SK-N-SH treated with all-trans-retinoic acid at 6 μM for 48 hours (cell line): ENCODE measurements at regions not wholly inside any gene's neighbourhood (a gene's known extent, or its start where the extent isn't known, plus 50 kb on each side); places are given as distances from the start of the nearest gene placed in this dataset.
"Not testable (repeated sequence)": the region's sequence is repeated elsewhere in the genome, so short reads cannot be mapped to it uniquely, and the experiment has no call there.

ENCODE experiments used
- ATAC-seq: fragments of 200-7000 bp; cut with Tn5 transposase; 3 replicates; pipeline ENCODE4 v1.9.1; 2020; ENCODE audit warnings: mild to moderate bottlenecking, moderate library complexity
- ARNTL ChIP-seq: fragments of 450-650 bp; formaldehyde crosslinking; IDR thresholded peaks from 2 replicates; pipeline ENCODE4 v1.5.0; 2020; ENCODE audit warnings: low read depth, mild to moderate bottlenecking, moderate library complexity, borderline replicate concordance
- BACH2 ChIP-seq: fragments of 250-450 bp; sonication (Bioruptor Pico); IDR thresholded peaks from 2 replicates; pipeline ENCODE4 v1.9.0; 2021; ENCODE audit warnings: mild to moderate bottlenecking, borderline replicate concordance
- CREB5 ChIP-seq: fragments of 250-450 bp; sonication (Bioruptor Pico); IDR thresholded peaks from 2 replicates; pipeline ENCODE4 v1.5.1; 2020; ENCODE audit warnings: low read depth, mild to moderate bottlenecking, moderate library complexity
- CSDC2 ChIP-seq: fragments of 250-450 bp; sonication (Bioruptor Pico); IDR thresholded peaks from 2 replicates; pipeline ENCODE4 v1.5.0; 2020; ENCODE audit warnings: mild to moderate bottlenecking, moderate library complexity
- CSRNP3 ChIP-seq: fragments of 250-450 bp; sonication (Bioruptor Pico); IDR thresholded peaks from 2 replicates; pipeline ENCODE4 v1.5.1; 2021; ENCODE audit warnings: mild to moderate bottlenecking, moderate library complexity
- ESRRG ChIP-seq: fragments of 250-450 bp; sonication (Bioruptor Pico); IDR thresholded peaks from 2 replicates; pipeline ENCODE4 v1.6.1; 2021; ENCODE audit warnings: mild to moderate bottlenecking
- GLIS3 ChIP-seq: fragments of 250-450 bp; sonication (Bioruptor Pico); IDR thresholded peaks from 2 replicates; pipeline ENCODE4 v1.5.0; 2020; ENCODE audit warnings: mild to moderate bottlenecking, moderate library complexity
- ISL1 ChIP-seq: fragments of 250-450 bp; sonication (Bioruptor Pico); IDR thresholded peaks from 2 replicates; pipeline ENCODE4 v2.1.2; 2022; ENCODE audit warnings: mild to moderate bottlenecking, moderate library complexity
- OSR1 ChIP-seq: fragments of 250-450 bp; sonication (Bioruptor Pico); IDR thresholded peaks from 2 replicates; pipeline ENCODE4 v1.8.0; 2022; ENCODE audit warnings: moderate library complexity, mild to moderate bottlenecking, inconsistent platforms
- POU6F1 ChIP-seq: fragments of 250-450 bp; sonication (Bioruptor Pico); IDR thresholded peaks from 2 replicates; pipeline ENCODE4 v1.8.0; 2021; ENCODE audit warnings: low read depth, mild to moderate bottlenecking, moderate library complexity, borderline replicate concordance
- PPARA ChIP-seq: fragments of 250-450 bp; sonication (Bioruptor Pico); IDR thresholded peaks from 2 replicates; pipeline ENCODE4 v1.5.0; 2020; ENCODE audit warnings: mild to moderate bottlenecking, borderline replicate concordance
- RARB ChIP-seq: fragments of 250-450 bp; sonication (Bioruptor Pico); IDR thresholded peaks from 2 replicates; pipeline ENCODE4 v1.8.0; 2021; ENCODE audit warnings: mild to moderate bottlenecking, moderate library complexity
- SNAI2 ChIP-seq: fragments of 250-450 bp; sonication (Bioruptor Pico); IDR thresholded peaks from 2 replicates; pipeline ENCODE4 v1.5.0; 2020; ENCODE audit warnings: mild to moderate bottlenecking, moderate library complexity
- TOX ChIP-seq: fragments of 250-450 bp; sonication (Bioruptor Pico); IDR thresholded peaks from 2 replicates; pipeline ENCODE4 v1.8.0; 2021; ENCODE audit warnings: mild to moderate bottlenecking, moderate library complexity, borderline replicate concordance
- TSHZ2 ChIP-seq: fragments of 250-450 bp; sonication (Bioruptor Pico); IDR thresholded peaks from 2 replicates; pipeline ENCODE4 v1.5.0; 2020; ENCODE audit warnings: mild to moderate bottlenecking, moderate library complexity
- ZC3H10 ChIP-seq: fragments of 250-450 bp; sonication (Bioruptor Pico); IDR thresholded peaks from 2 replicates; pipeline ENCODE4 v1.5.1; 2021; ENCODE audit warnings: mild to moderate bottlenecking, moderate library complexity
- ZFP3 ChIP-seq: fragments of 250-450 bp; sonication (Bioruptor Pico); IDR thresholded peaks from 2 replicates; pipeline ENCODE4 v1.5.0; 2020; ENCODE audit warnings: mild to moderate bottlenecking, moderate library complexity
- ZFP30 ChIP-seq: fragments of 450-650 bp; formaldehyde crosslinking; IDR thresholded peaks from 2 replicates; pipeline ENCODE4 v1.5.0; 2022; ENCODE audit warnings: mild to moderate bottlenecking, moderate library complexity
- ZNF565 ChIP-seq: fragments of 450-650 bp; formaldehyde crosslinking; conservative IDR thresholded peaks from 2 replicates; pipeline ENCODE4 v1.5.0; 2020; ENCODE audit warnings: low read depth, mild to moderate bottlenecking, moderate library complexity
- ZNF8 ChIP-seq: fragments of 450-650 bp; formaldehyde crosslinking; IDR thresholded peaks from 2 replicates; pipeline ENCODE4 v1.5.0; 2020; ENCODE audit warnings: mild to moderate bottlenecking, moderate library complexity

- no peak for TF ChIP-seq CSDC2 (CRISPR knock-in tag)
- no peak for TF ChIP-seq ZNF565
- no peak for TF ChIP-seq TOX
- no peak for TF ChIP-seq ZNF8
- no peak for TF ChIP-seq CREB5 (CRISPR knock-in tag)
- TF ChIP-seq RARB (CRISPR knock-in tag), result no peak
- no peak for TF ChIP-seq ZFP3
- no peak for TF ChIP-seq ARNTL (CRISPR knock-in tag)
- no peak for TF ChIP-seq ISL1
- no peak for TF ChIP-seq BACH2 (CRISPR knock-in tag)
- TF ChIP-seq OSR1 (CRISPR knock-in tag), result no peak
- TF ChIP-seq ZC3H10 (CRISPR knock-in tag), result no peak
- no peak for TF ChIP-seq TSHZ2 (CRISPR knock-in tag)
- ATAC-seq, result no peak
Measured at GRCh38 chr5:37931541-37931940, 91.7 kb upstream of the GDNF start.

- TF ChIP-seq RARB (CRISPR knock-in tag) (no peak), ZNF8 (no peak), TOX (no peak), ZFP30 (CRISPR knock-in tag) (no peak), ZFP3 (no peak), PPARA (CRISPR knock-in tag) (no peak), ZC3H10 (CRISPR knock-in tag) (no peak), CSDC2 (CRISPR knock-in tag) (no peak), POU6F1 (no peak), SNAI2 (no peak), CREB5 (CRISPR knock-in tag) (no peak)
- TF ChIP-seq, all 23 proteins: peak for 0
- no peak for ATAC-seq
Measured at GRCh38 chr5:37930350-37930749, 90.5 kb upstream of the GDNF start.

GRCh38 chr5:37929791-37930190 lies 90.0 kb upstream of the GDNF start:
- no peak for ATAC-seq
- TF ChIP-seq RARB (CRISPR knock-in tag) (no peak), BACH2 (CRISPR knock-in tag) (no peak), ISL1 (no peak)

GRCh38 chr5:37927753-37928152 lies 87.9 kb upstream of the GDNF start:
- ATAC-seq, result not testable (repeated sequence)

GRCh38 chr5:37926732-37927131 lies 86.9 kb upstream of the GDNF start:
- no peak for ATAC-seq
- TF ChIP-seq ISL1 (no peak), CREB5 (CRISPR knock-in tag) (no peak), CSRNP3 (no peak), SNAI2 (no peak), ZFP30 (CRISPR knock-in tag) (no peak), POU6F1 (no peak), OSR1 (CRISPR knock-in tag) (no peak), ESRRG (CRISPR knock-in tag) (no peak), ZC3H10 (CRISPR knock-in tag) (no peak), TOX (no peak), TSHZ2 (CRISPR knock-in tag) (no peak), GLIS3 (CRISPR knock-in tag) (no peak)
